ENCODE measurements at regions not wholly inside any gene's neighbourhood (a gene's known extent, or its start where the extent isn't known, plus 50 kb on each side); places are given as distances from the start of the nearest gene placed in this dataset.

- POLR2A ChIA-PET (ENCODE audit: low non-redundant PET): no interaction called here
Observed at GRCh38 chr1:167161762-167162161, 58.9 kb upstream of the POU2F1 start.

GRCh38 chr1:167165219-167165618, 55.5 kb upstream of the POU2F1 start:
- ChIA-PET CTCF (no interaction called here), POLR2A (ENCODE audit: low non-redundant PET) (no interaction called here)
- TF ChIP-seq CTCF (conservative IDR thresholded peaks at IDR 0.05; ENCODE audit: low read depth): no peak
- no peak for DNase-seq (ENCODE audit: low spot score)
- no peak overlapping the region for H3K27ac ChIP-seq

More at GRCh38 chr1:167161762-167162161, 58.9 kb upstream of the POU2F1 start:
- CTCF ChIA-PET: no interaction called here
- TF ChIP-seq CTCF (conservative IDR thresholded peaks at IDR 0.05; ENCODE audit: low read depth): no peak
- DNase-seq (ENCODE audit: low spot score): no peak
- no peak overlapping the region for H3K27ac ChIP-seq

DNA sequence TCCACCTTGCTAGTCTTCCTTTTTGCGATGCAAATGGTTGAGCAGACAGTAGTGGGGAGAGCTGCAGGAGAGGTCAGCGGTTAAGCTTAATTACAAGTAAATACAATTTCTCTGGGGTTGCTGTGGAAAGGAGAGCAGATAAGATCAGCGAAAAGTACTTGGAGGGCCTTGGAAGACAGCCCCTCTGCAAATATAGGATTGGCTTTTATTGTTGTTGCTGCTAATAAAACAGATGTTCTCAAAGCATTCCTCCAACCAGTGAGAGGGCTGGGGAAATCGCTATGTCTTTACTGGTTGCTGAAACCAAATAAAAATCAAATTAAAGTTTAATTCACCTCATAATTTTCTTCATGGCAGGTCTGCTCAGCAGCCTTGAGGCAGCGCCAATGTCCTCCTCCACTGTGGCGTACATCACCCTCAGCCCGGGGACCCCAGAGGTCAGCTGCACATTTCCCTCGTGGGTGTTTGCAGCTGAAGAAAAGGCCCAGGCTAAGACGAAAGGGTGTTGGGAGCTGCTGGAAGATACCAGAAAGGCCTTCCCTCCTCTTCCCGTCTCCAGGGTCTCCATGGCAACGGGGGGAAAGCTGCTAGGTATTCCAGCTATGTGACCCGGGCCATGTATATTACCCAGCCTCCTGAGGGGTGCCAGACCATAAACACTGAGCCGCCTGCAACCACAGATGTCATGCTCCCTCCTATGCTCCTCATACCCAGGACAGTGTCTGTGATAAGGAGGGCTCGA, 54.6 kb upstream of the POU2F1 start:
- DNase-seq (ENCODE audit: low spot score): no peak
- CTCF ChIA-PET: no interaction called here
- H3K27ac ChIP-seq: no peak overlapping the region
- POLR2A ChIA-PET (ENCODE audit: low non-redundant PET): no interaction called here
- no peak for TF ChIP-seq CTCF (conservative IDR thresholded peaks at IDR 0.05; ENCODE audit: low read depth)

DNA sequence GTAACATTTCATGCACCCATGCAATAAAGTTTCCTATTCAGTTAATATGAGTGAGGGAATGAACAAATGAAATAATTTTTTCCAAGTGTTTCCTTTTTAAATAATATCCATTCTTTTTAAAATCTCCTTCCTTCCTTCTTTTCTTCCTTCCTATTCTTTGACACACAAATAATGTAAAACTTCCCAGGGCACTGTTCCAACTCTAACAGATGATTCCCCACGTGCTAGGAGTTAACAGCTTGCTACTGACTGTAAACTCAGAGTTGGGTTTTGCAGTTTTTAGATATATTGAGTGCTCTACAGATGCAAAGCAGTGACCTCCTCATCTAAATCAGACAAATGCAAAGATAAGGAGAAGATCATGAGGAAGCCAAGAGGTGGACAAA, 54.0 kb upstream of the POU2F1 start:
- ChIA-PET POLR2A (ENCODE audit: low non-redundant PET) (no interaction called here), CTCF (no interaction called here)
- no peak for DNase-seq (ENCODE audit: low spot score)
- TF ChIP-seq CTCF (conservative IDR thresholded peaks at IDR 0.05; ENCODE audit: low read depth): no peak
- no peak overlapping the region for H3K27ac ChIP-seq

DNA sequence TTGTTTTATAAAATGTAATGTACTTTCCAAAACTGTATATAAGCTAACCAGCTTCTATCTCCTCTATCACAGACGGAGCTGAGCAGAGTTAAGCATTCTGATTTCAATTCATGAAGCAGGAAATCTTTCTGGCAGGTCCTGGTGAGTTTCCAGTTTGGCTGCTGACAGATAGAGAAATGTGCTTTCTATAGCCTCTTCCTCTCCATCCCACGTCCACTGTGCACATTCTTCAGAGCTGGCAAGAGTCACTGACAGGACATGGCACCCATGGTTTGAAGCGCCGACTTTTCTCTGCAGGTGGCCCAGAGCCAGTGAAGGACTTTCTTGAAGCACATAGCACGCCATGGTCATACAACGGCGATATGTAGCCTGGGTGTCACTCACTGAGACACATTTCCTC, 52.3 kb upstream of the POU2F1 start:
- H3K27ac ChIP-seq: no peak overlapping the region
- ChIA-PET POLR2A (ENCODE audit: low non-redundant PET) (no interaction called here), CTCF (no interaction called here)
- DNase-seq (ENCODE audit: low spot score): no peak
- TF ChIP-seq CTCF (conservative IDR thresholded peaks at IDR 0.05; ENCODE audit: low read depth): no peak

GRCh38 chr1:167169642-167170041, 51.0 kb upstream of the POU2F1 start:
- ChIA-PET CTCF (no interaction called here), POLR2A (ENCODE audit: low non-redundant PET) (no interaction called here)
- no peak overlapping the region for H3K27ac ChIP-seq
- no peak for DNase-seq (ENCODE audit: low spot score)
- TF ChIP-seq CTCF (conservative IDR thresholded peaks at IDR 0.05; ENCODE audit: low read depth): no peak

All from RWPE1 (cell line).